BE2C (cell line): ENCODE measurements at regions not wholly inside any gene's neighbourhood (a gene's known extent, or its start where the extent isn't known, plus 50 kb on each side); places are given as distances from the start of the nearest gene placed in this dataset.

ENCODE experiments used
- DNase-seq: peaks from one replicate; pipeline ENCODE4 v3.0.0-alpha.2; 2020
- H3K27me3 ChIP-seq: fragments of 250-450 bp; sonication (Bioruptor Pico); 2 replicates; pipeline ENCODE4 v1.5.1; 2020; ENCODE audit warnings: mild to moderate bottlenecking
- H3K36me3 ChIP-seq: fragments of 250-450 bp; sonication (Bioruptor Pico); 2 replicates; pipeline ENCODE4 v1.5.1; 2020; ENCODE audit warnings: mild to moderate bottlenecking
- H3K4me1 ChIP-seq: fragments of 250-450 bp; sonication (Bioruptor Pico); 2 replicates; pipeline ENCODE4 v1.5.1; 2020
- H3K4me3 ChIP-seq: 2 replicates; pipeline ENCODE4 v1.5.1; 2011; ENCODE audit warnings: low read depth, low read length
- H3K9me3 ChIP-seq: fragments of 250-450 bp; sonication (Bioruptor Pico); 2 replicates; pipeline ENCODE4 v1.5.1; 2020
- TF ChIP-seq, protein P1 (sequence below): IDR thresholded peaks from 2 replicates; pipeline ENCODE4 v1.5.1; 2012; ENCODE audit warnings: mild to moderate bottlenecking, low read depth, low read length

DNA sequence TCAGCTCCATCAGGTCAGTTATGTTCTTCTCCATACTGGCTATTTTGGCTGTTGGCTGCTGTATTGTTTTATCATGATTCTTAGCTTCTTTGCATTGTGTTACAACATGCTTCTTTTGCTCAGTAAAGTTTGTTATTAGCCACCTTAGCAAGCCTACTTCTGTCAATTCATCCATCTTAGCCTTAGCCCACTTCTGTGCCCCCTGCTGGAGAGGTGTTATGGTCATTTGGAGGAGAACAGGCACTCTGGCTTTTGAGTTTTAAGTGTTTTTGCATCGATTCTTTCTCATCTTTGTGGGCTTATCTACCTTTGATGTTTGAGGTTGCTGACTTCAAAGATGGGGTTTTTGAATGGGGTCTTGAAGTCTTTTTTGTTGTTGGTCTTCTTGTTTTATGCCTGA is 204.6 kb upstream of the FOXP2 start:
- H3K36me3 ChIP-seq: no peaks in the 10 kb centered on the region
- TF ChIP-seq, protein P1, sequence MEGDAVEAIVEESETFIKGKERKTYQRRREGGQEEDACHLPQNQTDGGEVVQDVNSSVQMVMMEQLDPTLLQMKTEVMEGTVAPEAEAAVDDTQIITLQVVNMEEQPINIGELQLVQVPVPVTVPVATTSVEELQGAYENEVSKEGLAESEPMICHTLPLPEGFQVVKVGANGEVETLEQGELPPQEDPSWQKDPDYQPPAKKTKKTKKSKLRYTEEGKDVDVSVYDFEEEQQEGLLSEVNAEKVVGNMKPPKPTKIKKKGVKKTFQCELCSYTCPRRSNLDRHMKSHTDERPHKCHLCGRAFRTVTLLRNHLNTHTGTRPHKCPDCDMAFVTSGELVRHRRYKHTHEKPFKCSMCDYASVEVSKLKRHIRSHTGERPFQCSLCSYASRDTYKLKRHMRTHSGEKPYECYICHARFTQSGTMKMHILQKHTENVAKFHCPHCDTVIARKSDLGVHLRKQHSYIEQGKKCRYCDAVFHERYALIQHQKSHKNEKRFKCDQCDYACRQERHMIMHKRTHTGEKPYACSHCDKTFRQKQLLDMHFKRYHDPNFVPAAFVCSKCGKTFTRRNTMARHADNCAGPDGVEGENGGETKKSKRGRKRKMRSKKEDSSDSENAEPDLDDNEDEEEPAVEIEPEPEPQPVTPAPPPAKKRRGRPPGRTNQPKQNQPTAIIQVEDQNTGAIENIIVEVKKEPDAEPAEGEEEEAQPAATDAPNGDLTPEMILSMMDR: no peak

DNA sequence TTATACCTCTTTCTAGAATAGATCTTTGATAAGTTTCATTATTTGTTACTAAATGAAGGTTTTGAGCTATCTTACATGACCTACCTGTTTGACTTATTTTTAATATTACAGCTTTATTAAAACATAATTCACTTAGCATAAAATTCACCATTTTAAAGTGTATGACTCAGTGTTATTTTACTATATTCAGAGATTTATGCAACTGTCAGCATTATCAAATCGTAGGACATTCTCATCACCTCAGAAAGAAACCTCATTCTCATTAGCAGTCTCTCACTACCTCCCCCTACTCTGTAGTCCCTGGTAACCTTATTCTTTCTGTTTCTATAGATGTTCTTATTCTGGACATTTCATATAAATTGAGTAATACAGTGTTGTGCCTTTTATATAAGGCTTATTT is 207.9 kb upstream of the FOXP2 start:
- Histone ChIP-seq H3K9me3 (no peaks in the 10 kb centered on the region; the same call in 1 of the 2 replicates), H3K4me3 (no peak overlapping the region), H3K27me3 (no peaks in the 10 kb centered on the region), H3K36me3 (no peaks in the 10 kb centered on the region), H3K4me1 (no peaks in the 10 kb centered on the region)
- no peak for DNase-seq
- TF ChIP-seq, protein P1: no peak

More for the DNA sequence above, 204.6 kb upstream of the FOXP2 start:
- Histone ChIP-seq H3K27me3 (no peaks in the 10 kb centered on the region), H3K9me3 (no peaks in the 10 kb centered on the region; the same call in 1 of the 2 replicates), H3K4me3 (no peak overlapping the region), H3K4me1 (no peaks in the 10 kb centered on the region)
- no peak for DNase-seq

DNA sequence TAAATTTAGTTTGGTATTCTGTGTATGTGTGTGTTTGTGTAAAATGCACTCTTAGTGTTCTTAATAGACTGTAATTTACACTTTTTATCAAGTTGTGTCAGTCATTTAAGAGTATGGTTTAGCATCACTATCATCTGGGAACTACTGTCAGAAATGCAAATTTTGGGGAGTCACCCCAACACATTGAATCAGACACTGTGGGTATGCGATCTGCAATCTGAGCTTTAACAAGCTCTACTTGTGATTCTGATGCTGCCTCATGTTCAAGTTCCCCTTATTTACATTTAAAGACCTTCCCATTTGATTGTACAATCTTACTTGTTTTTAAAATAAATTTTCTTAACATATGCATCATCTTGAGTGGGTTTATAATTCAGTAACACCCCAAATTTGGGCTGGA is 218.1 kb upstream of the FOXP2 start:
- TF ChIP-seq, protein P1: no peak

DNA sequence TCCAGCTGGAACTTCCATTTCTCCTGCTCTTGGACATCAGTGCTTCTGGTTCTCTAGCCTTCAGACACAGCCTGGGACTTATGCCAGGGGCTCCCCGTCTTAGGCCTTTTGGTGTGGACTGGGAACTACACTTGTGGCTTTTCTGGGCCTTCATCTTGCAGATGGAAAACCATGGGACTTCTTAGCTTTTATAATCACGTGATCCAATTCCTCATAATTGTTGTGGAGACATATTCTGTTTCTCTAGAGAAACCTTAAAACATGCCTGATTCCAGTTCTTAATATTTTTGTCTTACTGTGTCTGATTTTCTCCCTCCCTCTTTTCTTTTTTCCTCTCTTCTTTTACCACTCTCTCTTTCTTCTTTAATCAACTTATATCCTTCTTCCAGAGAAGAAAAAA is 224.2 kb upstream of the FOXP2 start:
- Histone ChIP-seq H3K36me3 (no peaks in the 10 kb centered on the region), H3K9me3 (no peaks in the 10 kb centered on the region; the same call in 1 of the 2 replicates), H3K4me3 (no peak overlapping the region), H3K27me3 (no peaks in the 10 kb centered on the region), H3K4me1 (no peaks in the 10 kb centered on the region)
- DNase-seq: no peak
- TF ChIP-seq, protein P1: no peak

More for the DNA sequence above, 218.1 kb upstream of the FOXP2 start:
- DNase-seq: no peak
- H3K36me3 ChIP-seq: no peaks in the 10 kb centered on the region
- H3K9me3 ChIP-seq: no peaks in the 10 kb centered on the region
- H3K4me1 ChIP-seq: no peaks in the 10 kb centered on the region
- no peaks in the 10 kb centered on the region for H3K27me3 ChIP-seq
- no peak overlapping the region for H3K4me3 ChIP-seq

DNA sequence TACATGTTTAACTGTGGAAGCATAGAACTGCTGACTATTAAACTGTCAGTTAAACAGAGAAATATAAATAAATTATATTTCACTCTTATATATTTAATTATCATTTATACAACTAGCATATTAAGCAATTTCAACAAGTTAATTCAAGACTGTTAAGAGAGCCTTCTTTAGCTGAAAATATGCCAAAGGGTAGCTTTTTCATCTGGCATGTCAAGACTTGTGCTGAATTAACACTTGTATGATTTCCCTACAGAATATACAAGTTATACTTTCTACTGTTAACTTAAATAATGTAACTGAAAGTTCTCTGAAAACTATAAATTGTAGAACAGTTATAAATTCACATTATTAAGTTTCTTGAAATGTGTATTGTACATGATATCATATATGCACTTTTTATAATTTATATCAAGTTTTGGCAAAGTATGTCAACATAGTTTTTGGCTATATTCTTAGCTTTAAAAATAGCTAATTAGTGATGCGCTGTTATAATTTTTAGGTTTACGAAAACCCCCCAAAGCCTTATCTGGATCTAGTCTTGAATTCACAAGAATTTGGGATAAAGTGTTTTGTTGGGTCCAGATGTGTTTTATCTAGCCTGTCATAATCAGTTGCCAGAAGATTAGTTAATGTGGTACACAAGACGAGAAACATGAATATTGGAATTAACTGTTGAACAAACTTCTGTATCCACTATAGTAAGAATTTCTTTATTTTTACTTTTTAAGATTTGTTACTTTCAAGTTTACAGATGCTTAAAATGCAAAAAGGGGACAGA is 231.1 kb upstream of the FOXP2 start:
- Histone ChIP-seq H3K36me3 (no peaks in the 10 kb centered on the region), H3K9me3 (no peaks in the 10 kb centered on the region; the same call in 1 of the 2 replicates), H3K4me1 (no peaks in the 10 kb centered on the region), H3K4me3 (no peak overlapping the region), H3K27me3 (no peaks in the 10 kb centered on the region)
- DNase-seq: no peak
- TF ChIP-seq, protein P1: no peak

DNA sequence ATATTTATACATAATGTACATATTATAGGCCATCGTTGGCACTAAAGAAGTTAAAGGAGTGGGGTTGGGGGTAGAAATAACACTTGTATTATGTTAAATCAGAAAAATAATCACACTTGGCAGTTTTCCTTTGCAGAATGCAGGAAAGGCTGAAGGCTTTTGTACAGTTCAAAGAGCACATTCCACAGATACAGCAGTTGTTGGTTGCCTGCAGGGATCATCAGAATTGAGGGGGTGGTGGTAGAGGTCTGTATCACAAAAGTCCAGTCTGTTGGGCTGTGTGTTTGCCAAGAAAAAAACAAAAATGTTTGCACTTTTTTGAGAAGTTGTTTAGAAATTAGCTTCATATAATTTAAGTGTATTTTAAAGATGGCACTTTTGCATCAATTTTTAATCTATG is 231.8 kb upstream of the FOXP2 start:
- Histone ChIP-seq H3K36me3 (no peaks in the 10 kb centered on the region), H3K9me3 (no peaks in the 10 kb centered on the region; the same call in 1 of the 2 replicates), H3K4me1 (no peaks in the 10 kb centered on the region), H3K4me3 (no peak overlapping the region), H3K27me3 (no peaks in the 10 kb centered on the region)
- DNase-seq: no peak
- TF ChIP-seq, protein P1: no peak
